Stomach (tissue), 8 donors: ENCODE measurements at regions not wholly inside any gene's neighbourhood (a gene's known extent, or its start where the extent isn't known, plus 50 kb on each side); places are given as distances from the start of the nearest gene placed in this dataset.
"Not testable (repeated sequence)": the region's sequence is repeated elsewhere in the genome, so short reads cannot be mapped to it uniquely, and the experiment has no call there.

Source experiments
- DNase-seq, 2 donors: peaks; one replicate each; pipeline versions ENCODE4 v3.0.0 to v3.0.0-alpha.2; 2013 to 2019
- H3K27ac ChIP-seq, 5 donors: fragments of 200-600 bp in 4 of 5; sonication (generic) in 4 of 5; one replicate each; pipeline ENCODE4 v1.5.1; 2013 to 2019; ENCODE audit warnings: mild to moderate bottlenecking in 1 of 5, moderate library complexity in 1 of 5
- H3K27me3 ChIP-seq, 3 donors: fragments of 200-600 bp; sonication (generic); one replicate each; pipeline ENCODE4 v1.5.1; 2017 to 2019; ENCODE audit warnings: mixed run types in 1 of 3
- H3K36me3 ChIP-seq, 4 donors: fragments of 200-600 bp; sonication (generic); 1 replicate in 3 of 4; 2 replicates in 1 of 4; pipeline ENCODE4 v1.5.1; 2016 to 2019
- H3K4me1 ChIP-seq, 4 donors: fragments of 200-600 bp; sonication (generic); one replicate each; pipeline ENCODE4 v1.5.1; 2016 to 2019
- H3K4me3 ChIP-seq, 4 donors: fragments of 200-600 bp; sonication (generic) in 3 of 4; one replicate each; pipeline ENCODE4 v1.5.1; 2016 to 2019; ENCODE audit warnings: mild to moderate bottlenecking in 1 of 4
- H3K9me3 ChIP-seq, 4 donors: fragments of 200-600 bp; sonication (generic); one replicate each; pipeline ENCODE4 v1.5.1; 2016 to 2019
- CTCF ChIP-seq, 7 experiments: fragments of 450-650 bp in 4 of 7; fragments of 200-600 bp in 3 of 7; sonication (generic) in 3 of 7; IDR thresholded peaks; one replicate each; pipeline ENCODE4 v1.5.1; 2016 to 2019; ENCODE audit warnings: antibody characterized with exemption in 7 of 7, control low read depth in 2 of 7, mild to moderate bottlenecking in 1 of 7
- EP300 ChIP-seq: sonication (generic); formaldehyde crosslinking; IDR thresholded peaks from one replicate; pipeline ENCODE4 v1.6.1; 2017; ENCODE audit warnings: antibody characterized with exemption
- POLR2A ChIP-seq, 4 donors: fragments of 450-650 bp; IDR thresholded peaks; one replicate each; pipeline ENCODE4 v1.6.1; 2016; ENCODE audit warnings: antibody characterized with exemption in 4 of 4, control low read depth in 2 of 4, mild to moderate bottlenecking in 1 of 4, moderate library complexity in 1 of 4
- POLR2AphosphoS5 ChIP-seq, 3 donors: sonication (generic); formaldehyde crosslinking; IDR thresholded peaks; one replicate each; pipeline ENCODE4 v1.6.1; 2016; ENCODE audit warnings: antibody characterized with exemption in 3 of 3
- WGBS, 5 donors: extraction: QIAGEN DNeasy Blood & Tissue Kit in 3 of 5; methylation state at CpG; one replicate each; pipeline versions ENCODE4 v1.1.5 to v1.1.7; 2013 to 2018; 5-methylcytosine and 5-hydroxymethylcytosine counted together
- intact Hi-C: fragments of 100-400 bp; cut with DNase I; formaldehyde crosslinking; loops from one replicate; pipeline ENCODE4 v1.15.1; 2023; ENCODE audit warnings: low total_unique reads
- donor health status: healthy with polysubstance abuse.
- donor health status: Bipolar disorder and iron deficiency.
- donor health status: healthy.

DNA sequence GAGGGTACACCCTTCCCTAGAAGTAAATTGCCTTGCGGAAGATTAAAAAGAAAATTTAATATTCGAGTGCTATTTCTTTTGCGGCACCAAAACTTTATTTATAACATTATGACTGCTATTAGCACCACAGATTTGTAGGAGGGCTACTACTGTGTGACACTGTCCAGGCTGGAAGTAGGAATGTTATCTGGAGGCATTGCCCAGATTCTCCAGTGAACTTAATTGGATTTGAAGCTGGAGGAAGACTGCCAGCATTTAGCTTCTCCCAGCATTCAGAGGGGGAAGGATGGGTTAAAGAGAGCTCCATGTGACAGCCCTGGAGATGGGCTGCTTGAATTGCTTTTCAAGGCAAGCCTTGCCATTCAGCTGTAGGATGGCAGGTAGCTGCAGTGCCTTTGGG is 107.0 kb upstream of the RBM19 start:
- Histone ChIP-seq H3K27me3 (peaks cover 0 to 17% (median 0%) of the 10 kb centered on the region in 3 donors), H3K9me3 (no peaks in the 10 kb centered on the region), H3K4me3 (no peak overlapping the region), H3K4me1 (no peaks in the 10 kb centered on the region), H3K36me3 (no peaks in the 10 kb centered on the region), H3K27ac (no peak overlapping the region)
- TF ChIP-seq EP300 (no peak), POLR2A (IDR thresholded peaks at IDR 0.05) (no peak), POLR2AphosphoS5 (IDR thresholded peaks at IDR 0.05) (no peak), CTCF (IDR thresholded peaks at IDR 0.05) (no peak)
- 81 to 97% (median 95%) methylated on average over 3 of the region's 3 CpGs for WGBS, 5 donors
- intact Hi-C loops, result no loop called here
- peak in 1 of 2 donors; percentile 1 for DNase-seq

- no peak overlapping the region for H3K27ac ChIP-seq
- no peak for DNase-seq
- no peaks in the 10 kb centered on the region for H3K4me1 ChIP-seq
- no peaks in the 10 kb centered on the region for H3K36me3 ChIP-seq
- no peak for TF ChIP-seq POLR2AphosphoS5 (IDR thresholded peaks at IDR 0.05)
- no peak for TF ChIP-seq CTCF (IDR thresholded peaks at IDR 0.05)
- TF ChIP-seq POLR2A (IDR thresholded peaks at IDR 0.05), result no peak
- TF ChIP-seq EP300, result no peak
- WGBS, 5 donors, result 63 to 87% (median 78%) methylated on average over 2 of the region's 2 CpGs
- peaks cover 0 to 7% (median 3%) of the 10 kb centered on the region in 4 donors for H3K9me3 ChIP-seq
- H3K4me3 ChIP-seq, result no peak overlapping the region
- H3K27me3 ChIP-seq, result peaks cover 0 to 24% (median 0%) of the 10 kb centered on the region in 3 donors
- intact Hi-C loops, result no loop called here
Observed at GRCh38 chr12:114069507-114069906, 103.4 kb upstream of the RBM19 start.

DNA sequence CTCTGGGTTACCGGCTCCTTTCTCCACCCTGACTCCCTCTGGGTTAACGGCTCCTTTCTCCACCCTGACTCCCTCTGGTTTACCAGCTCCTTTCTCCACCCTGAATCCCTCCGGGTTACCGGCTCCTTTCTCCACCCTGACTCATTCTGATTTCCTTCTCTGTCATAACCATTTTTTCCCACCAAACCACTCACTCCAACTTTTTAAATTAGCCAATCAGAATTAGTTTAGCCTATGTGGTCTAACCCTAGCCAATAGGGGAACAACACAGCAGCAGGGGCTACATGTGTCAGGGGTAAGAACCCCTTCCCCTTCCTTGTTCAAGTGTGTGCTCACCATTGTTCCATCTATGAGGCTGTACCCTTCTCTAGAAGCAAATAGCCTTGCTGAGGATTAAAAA is 98.4 kb upstream of the RBM19 start:
- peaks cover 0 to 28% (median 25%) of the 10 kb centered on the region in 4 donors for H3K9me3 ChIP-seq
- TF ChIP-seq CTCF (IDR thresholded peaks at IDR 0.05), result no peak
- TF ChIP-seq POLR2A (IDR thresholded peaks at IDR 0.05), result no peak
- TF ChIP-seq EP300, result no peak
- TF ChIP-seq POLR2AphosphoS5 (IDR thresholded peaks at IDR 0.05), result no peak
- intact Hi-C loops, result no loop called here
- no peak overlapping the region for H3K27ac ChIP-seq
- peaks cover 0 to 7% (median 0%) of the 10 kb centered on the region in 3 donors for H3K27me3 ChIP-seq
- WGBS, 5 donors, result 75 to 98% (median 86%) methylated on average over 2 to 4 of the region's 4 CpGs
- DNase-seq, result no peak
- H3K4me3 ChIP-seq, result no peak overlapping the region
- H3K4me1 ChIP-seq, result no peaks in the 10 kb centered on the region
- H3K36me3 ChIP-seq, result no peaks in the 10 kb centered on the region

DNA sequence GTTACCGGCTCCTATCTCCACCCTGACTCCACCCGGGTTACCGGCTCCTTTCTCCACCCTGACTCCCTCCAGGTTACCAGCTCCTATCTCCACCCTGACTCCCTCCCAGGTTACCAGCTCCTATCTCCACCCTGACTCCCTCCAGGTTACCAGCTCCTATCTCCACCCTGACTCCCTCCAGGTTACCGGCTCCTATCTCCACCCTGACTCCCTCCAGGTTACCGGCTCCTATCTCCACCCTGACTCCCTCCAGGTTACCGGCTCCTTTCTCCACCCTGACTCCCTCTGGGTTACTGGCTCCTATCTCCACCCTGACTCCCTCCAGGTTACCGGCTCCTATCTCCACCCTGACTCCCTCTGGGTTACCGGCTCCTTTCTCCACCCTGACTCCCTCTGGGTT is 97.9 kb upstream of the RBM19 start:
- intact Hi-C loops, H3K4me1 ChIP-seq, DNase-seq, H3K27me3 ChIP-seq, H3K36me3 ChIP-seq, H3K4me3 ChIP-seq, H3K27ac ChIP-seq: not testable (repeated sequence)
- 80 to 88% (median 83%) methylated on average over 4 to 8 of the region's 8 CpGs for WGBS, 5 donors
- H3K9me3 ChIP-seq, result peaks cover 0 to 29% (median 26%) of the 10 kb centered on the region in 4 donors

DNA sequence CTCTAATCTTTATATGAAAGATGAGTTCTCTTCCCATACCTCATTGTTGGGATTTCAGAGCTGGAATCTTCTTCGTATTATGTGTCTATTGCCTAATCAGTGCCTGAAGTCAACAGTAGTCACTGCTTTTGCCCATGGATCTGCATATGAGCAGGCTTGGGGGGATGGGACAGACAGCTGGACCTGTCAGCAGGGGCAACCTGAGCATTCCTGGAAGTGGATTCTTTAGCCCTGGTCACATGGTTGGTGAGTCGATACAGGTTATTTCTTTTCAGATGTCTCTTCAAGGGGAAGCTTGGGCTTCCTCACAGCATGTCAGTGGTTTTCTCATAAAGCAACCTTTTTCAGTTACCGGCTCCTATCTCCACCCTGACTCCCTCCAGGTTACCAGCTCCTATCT is 97.3 kb upstream of the RBM19 start:
- no peak overlapping the region for H3K4me3 ChIP-seq
- H3K27ac ChIP-seq, result no peak overlapping the region
- peaks cover 0 to 7% (median 0%) of the 10 kb centered on the region in 3 donors for H3K27me3 ChIP-seq
- 78 to 90% (median 87%) methylated on average over 3 of the region's 3 CpGs for WGBS, 5 donors
- TF ChIP-seq EP300 (no peak), POLR2A (IDR thresholded peaks at IDR 0.05) (no peak), CTCF (IDR thresholded peaks at IDR 0.05) (no peak), POLR2AphosphoS5 (IDR thresholded peaks at IDR 0.05) (no peak)
- intact Hi-C loops, result no loop called here
- H3K4me1 ChIP-seq, result no peaks in the 10 kb centered on the region
- no peak for DNase-seq
- H3K9me3 ChIP-seq, result peaks cover 0 to 29% (median 26%) of the 10 kb centered on the region in 4 donors
- H3K36me3 ChIP-seq, result no peaks in the 10 kb centered on the region

- H3K27me3 ChIP-seq, intact Hi-C loops, H3K4me1 ChIP-seq, DNase-seq, H3K36me3 ChIP-seq, H3K4me3 ChIP-seq, H3K27ac ChIP-seq: not testable (repeated sequence)
- H3K9me3 ChIP-seq, result peaks cover 0 to 19% (median 18%) of the 10 kb centered on the region in 4 donors
- WGBS, 5 donors, result 81 to 91% (median 84%) methylated on average over 8 of the region's 8 CpGs
Observed at GRCh38 chr12:114056351-114056750, 90.2 kb upstream of the RBM19 start.
